Left ventricle myocardium superior (tissue), 1 donor: ENCODE measurements at regions not wholly inside any gene's neighbourhood (a gene's known extent, or its start where the extent isn't known, plus 50 kb on each side); places are given as distances from the start of the nearest gene placed in this dataset.

Experiments
- ATAC-seq: fragments of 200-7000 bp; cut with Tn5 transposase; one replicate; pipeline ENCODE4 v1.9.1; 2020; ENCODE audit warnings: mild to moderate bottlenecking, moderate library complexity
- DNase-seq: peaks from one replicate; pipeline ENCODE4 v3.0.0-alpha.2; 2020
- intact Hi-C: fragments of 100-400 bp; cut with micrococcal nuclease; formaldehyde crosslinking; loops from one replicate; pipeline ENCODE4 v1.11.0; 2022
- donor health status: DM: no; HTN: yes; CAD: no; lungs with severe emphysema.

- DNase-seq (no peak), ATAC-seq (no peak)
- intact Hi-C loops = no loop called here
Observed at GRCh38 chr12:82176761-82177490, 181.3 kb downstream of the CCDC59 start.

GRCh38 chr12:82176026-82176425, 182.2 kb downstream of the CCDC59 start:
- DNase-seq (no peak), ATAC-seq (no peak)
- intact Hi-C loops = no loop called here

GRCh38 chr12:82174936-82175335, 183.3 kb downstream of the CCDC59 start:
- DNase-seq (no peak), ATAC-seq (no peak)
- intact Hi-C loops = no loop called here

- ATAC-seq (no peak), DNase-seq (no peak)
- intact Hi-C loops = no loop called here
Observed at GRCh38 chr12:82174383-82174782, 183.8 kb downstream of the CCDC59 start.

- DNase-seq (no peak), ATAC-seq (no peak)
- intact Hi-C loops = no loop called here
Observed at GRCh38 chr12:82149045-82149444, 209.1 kb downstream of the CCDC59 start.

- intact Hi-C loops = no loop called here
- DNase-seq (no peak), ATAC-seq (no peak)
Observed at GRCh38 chr12:82146740-82147139, 211.4 kb downstream of the CCDC59 start.

- ATAC-seq (no peak), DNase-seq (no peak)
- intact Hi-C loops = no loop called here
Observed at GRCh38 chr12:82144505-82144904, 213.7 kb downstream of the CCDC59 start.

- DNase-seq (no peak), ATAC-seq (no peak)
- intact Hi-C loops = no loop called here
Observed at GRCh38 chr12:82132390-82132789, 225.8 kb downstream of the CCDC59 start.

GRCh38 chr12:82130762-82131161, 227.4 kb downstream of the CCDC59 start:
- intact Hi-C loops = no loop called here
- DNase-seq (no peak), ATAC-seq (no peak)

GRCh38 chr12:82124711-82125380, 233.3 kb downstream of the CCDC59 start:
- ATAC-seq (no peak), DNase-seq (no peak)
- intact Hi-C loops = no loop called here

GRCh38 chr12:82121545-82121944, 236.6 kb downstream of the CCDC59 start:
- no peak for DNase-seq
- intact Hi-C loops = no loop called here
- no peak for ATAC-seq

- DNase-seq (no peak), ATAC-seq (no peak)
- intact Hi-C loops = no loop called here
Observed at GRCh38 chr12:82120901-82121300, 237.3 kb downstream of the CCDC59 start.

GRCh38 chr12:82109243-82109642, 248.9 kb downstream of the CCDC59 start:
- DNase-seq = no peak
- no peak for ATAC-seq

GRCh38 chr12:82108615-82109014, 249.6 kb downstream of the CCDC59 start:
- intact Hi-C loops = no loop called here
- DNase-seq = no peak
- ATAC-seq = no peak

More at GRCh38 chr12:82109243-82109642, 248.9 kb downstream of the CCDC59 start:
- intact Hi-C loops = no loop called here

- ATAC-seq (no peak), DNase-seq (no peak)
- intact Hi-C loops = no loop called here
Observed at GRCh38 chr12:82099216-82099615, 259.0 kb downstream of the CCDC59 start.

GRCh38 chr12:82097877-82098276, 260.3 kb downstream of the CCDC59 start:
- no peak for ATAC-seq
- intact Hi-C loops = no loop called here
- DNase-seq = no peak

GRCh38 chr12:82097438-82097837, 260.7 kb downstream of the CCDC59 start:
- intact Hi-C loops = no loop called here
- no peak for DNase-seq
- no peak for ATAC-seq

GRCh38 chr12:82090165-82090564, 268.0 kb downstream of the CCDC59 start:
- ATAC-seq (no peak), DNase-seq (no peak)
- intact Hi-C loops = no loop called here

- DNase-seq = no peak
- intact Hi-C loops = no loop called here
- no peak for ATAC-seq
Observed at GRCh38 chr12:82089369-82090121, 268.6 kb downstream of the CCDC59 start.

GRCh38 chr12:82082501-82082900, 275.7 kb downstream of the CCDC59 start:
- ATAC-seq (no peak), DNase-seq (no peak)
- intact Hi-C loops = no loop called here
